GM19452 (cell line): ENCODE measurements at regions not wholly inside any gene's neighbourhood (a gene's known extent, or its start where the extent isn't known, plus 50 kb on each side); places are given as distances from the start of the nearest gene placed in this dataset.
"Not testable (repeated sequence)": the region's sequence is repeated elsewhere in the genome, so short reads cannot be mapped to it uniquely, and the experiment has no call there.

Experiments used
- ATAC-seq: cut with Tn5 transposase; IDR thresholded peaks from one replicate; pipeline ENCODE4 v1.9.1; 2021; ENCODE audit not compliant: unreplicated experiment

GRCh38 chr12:34301251-34302130, 279.2 kb downstream of the ALG10 start:
- no peak for ATAC-seq

DNA sequence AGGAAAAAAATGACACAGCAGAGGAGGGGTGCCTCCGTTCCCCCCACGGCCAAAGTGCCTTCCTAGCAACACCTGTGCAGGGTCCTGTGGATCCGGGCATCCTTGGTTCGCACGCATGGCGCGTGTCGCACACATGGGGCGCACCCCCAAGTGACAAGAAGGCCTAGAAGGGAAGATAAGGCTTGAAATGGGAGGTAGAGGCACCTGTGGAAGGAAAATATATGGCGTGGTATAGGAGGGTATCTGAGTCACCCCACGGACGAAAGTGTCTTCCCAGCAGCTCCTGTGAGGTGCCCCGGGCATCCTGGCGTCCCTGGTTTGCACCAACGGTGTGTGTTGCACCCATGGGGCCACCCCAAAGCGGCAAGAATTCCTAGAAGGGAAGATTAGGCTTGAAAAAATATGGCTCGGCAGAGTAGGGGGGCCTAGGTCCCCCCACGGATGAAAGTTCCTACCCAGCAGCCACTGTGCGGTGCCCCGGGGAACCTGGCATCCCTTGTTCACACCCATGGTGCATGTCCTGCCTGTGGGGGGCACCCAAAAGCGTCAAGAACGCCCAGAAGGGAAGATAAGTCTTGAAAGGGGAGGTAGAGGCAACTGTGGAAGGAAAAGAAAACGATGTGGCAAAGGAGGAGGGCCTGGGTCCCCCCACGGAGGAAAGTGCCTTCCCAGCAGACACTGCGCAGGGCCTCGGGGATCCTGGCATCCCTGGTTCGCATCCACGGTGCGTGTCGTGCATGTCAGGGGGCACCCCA, 280.0 kb downstream of the ALG10 start:
- ATAC-seq: no peak

GRCh38 chr12:34303091-34303870, 281.0 kb downstream of the ALG10 start:
- no peak for ATAC-seq

GRCh38 chr12:34304001-34304400, 281.7 kb downstream of the ALG10 start:
- no peak for ATAC-seq

DNA sequence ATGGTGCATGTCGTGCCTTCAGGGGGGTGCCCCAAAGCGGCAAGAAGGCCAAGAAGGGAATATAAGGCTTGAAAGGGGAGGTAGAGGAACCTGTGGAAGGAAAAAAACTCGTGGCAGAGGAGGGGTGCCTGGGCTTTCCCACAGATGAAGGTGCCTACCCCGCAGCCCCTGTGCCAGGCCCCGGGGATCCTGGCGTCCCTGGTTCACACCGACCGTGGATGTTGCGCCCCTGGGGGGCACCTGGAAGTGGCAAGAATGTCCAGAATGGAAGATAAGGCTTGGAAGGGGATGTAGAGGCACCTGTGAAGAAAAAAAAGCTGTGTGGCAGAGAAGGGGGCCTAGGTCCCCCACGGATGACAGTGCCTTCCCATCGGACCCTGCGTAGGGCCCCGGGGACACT, 282.2 kb downstream of the ALG10 start:
- ATAC-seq: no peak

GRCh38 chr12:34305176-34305575, 282.9 kb downstream of the ALG10 start:
- ATAC-seq: no peak

DNA sequence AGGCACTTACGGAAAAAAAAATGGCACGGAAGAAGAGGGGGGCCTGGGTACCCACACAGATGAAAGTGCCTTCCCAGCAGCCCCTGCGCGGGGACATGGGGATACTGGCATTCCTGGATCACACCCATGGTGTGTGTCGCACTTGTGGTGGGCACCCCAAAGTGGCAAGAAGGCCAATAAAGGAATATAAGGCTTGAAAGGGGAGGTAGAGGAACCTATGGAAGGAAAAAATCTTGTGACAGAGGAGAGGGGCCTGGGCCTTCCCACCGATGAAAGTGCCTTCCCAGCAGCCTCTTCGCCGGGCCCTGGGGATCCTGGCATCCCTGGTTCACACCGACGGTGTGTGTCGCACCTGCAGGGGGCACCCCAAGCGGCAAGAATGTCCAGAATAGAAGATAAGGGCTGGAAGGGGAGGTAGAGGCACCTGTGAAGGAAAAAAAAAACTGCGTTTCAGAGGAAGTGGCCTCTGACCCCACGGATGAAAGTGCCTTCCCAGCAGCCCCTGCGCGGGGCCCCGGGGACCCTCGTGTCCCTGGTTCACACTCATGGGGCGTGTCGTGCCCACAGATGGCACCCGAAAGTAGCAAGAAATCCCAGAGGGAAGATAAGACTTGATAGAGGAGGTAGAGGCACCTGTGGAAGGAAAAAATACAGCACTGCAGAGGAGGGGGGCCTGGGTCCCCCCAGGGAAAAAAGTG, 284.0 kb downstream of the ALG10 start:
- no peak for ATAC-seq

- ATAC-seq: not testable (repeated sequence)
These were observed 287.8 kb downstream of the ALG10 start for GRCh38 chr12:34309806-34310804.

DNA sequence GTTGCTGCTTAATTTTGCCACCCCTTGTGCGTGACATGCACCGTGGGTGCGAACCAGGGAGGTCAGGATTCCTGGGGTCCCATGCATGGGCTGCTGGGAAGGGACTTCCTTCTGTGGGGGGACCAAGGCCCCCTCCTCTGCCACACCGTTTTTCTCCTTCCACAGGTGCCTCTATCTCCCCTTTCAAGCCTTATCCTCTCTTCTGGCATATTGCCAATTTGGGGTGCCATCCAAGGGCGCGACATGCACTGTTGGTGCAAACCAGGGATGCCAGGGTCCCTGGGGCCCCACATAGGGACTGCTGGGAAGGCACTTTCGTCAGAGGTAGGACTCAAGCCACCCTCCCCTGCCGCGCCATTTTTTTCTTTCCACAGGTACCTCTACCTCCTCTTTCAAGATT, 289.0 kb downstream of the ALG10 start:
- no peak for ATAC-seq

DNA sequence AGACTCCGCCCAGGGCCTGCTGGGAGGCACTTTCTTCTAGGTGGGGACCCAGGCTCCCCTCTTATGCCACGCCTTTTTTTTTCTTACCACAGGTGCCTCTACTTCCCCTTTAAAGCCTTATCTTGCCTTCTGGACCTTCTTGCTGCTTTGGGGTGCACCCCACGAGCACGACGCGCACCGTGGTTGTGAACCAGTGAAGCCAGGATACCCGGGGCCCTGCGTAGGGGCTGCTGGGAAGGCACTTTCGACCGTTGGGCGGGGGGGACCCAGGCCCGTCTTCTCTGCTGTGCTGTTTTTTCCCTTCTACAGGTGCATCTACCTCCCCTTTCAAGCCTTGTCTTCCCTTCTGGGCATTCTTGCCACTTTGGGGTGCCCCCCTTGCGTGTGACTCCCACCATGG, 305.4 kb downstream of the ALG10 start:
- no peak for ATAC-seq

GRCh38 chr12:34333337-34333736, 311.0 kb downstream of the ALG10 start:
- no peak for ATAC-seq

GRCh38 chr12:34334538-34334937, 312.2 kb downstream of the ALG10 start:
- no peak for ATAC-seq

GRCh38 chr12:34334953-34335743, 312.9 kb downstream of the ALG10 start:
- no peak for ATAC-seq

GRCh38 chr12:34335819-34336262, 313.5 kb downstream of the ALG10 start:
- ATAC-seq: no peak

DNA sequence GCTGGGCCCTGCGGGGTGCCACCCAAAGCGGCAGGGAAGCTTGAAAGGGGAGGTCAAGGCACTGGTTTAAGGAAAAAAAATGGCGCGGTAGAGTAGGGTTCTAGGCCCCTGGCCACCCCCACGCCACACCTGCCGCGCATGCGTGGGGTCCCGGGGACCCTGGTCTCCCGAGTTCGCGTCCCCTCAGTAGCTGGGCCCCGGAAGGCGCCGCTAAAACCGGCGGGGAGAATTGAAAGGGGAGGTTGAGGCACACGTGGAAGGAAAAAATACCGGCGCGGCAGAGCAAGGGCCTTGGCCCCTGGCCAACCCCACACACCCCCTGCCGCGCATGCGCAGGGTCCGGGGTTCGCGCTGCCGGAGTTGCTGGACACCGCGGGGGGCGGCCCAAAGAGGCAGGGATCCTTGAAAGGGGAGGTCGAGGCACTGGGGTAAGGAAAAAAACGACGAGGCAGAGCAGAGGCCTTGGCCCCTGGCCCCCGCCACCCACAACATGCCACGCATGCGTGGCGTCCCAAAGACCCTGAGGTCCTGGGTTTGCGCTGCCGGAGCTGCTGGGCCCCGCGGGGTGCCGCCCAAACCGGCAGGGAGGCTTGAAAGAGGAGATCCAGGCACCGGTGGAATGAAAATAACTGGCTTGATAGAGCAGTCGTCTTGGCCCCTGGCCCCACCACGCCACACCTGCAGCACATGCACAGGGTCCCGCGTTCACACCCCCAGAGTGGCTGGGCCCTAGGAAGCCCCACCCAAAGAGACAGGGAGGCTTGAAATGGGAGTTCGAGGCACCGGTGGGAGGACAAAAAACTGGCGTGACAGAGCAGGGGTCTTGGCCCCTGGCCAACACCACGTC, 314.5 kb downstream of the ALG10 start:
- ATAC-seq: no peak

DNA sequence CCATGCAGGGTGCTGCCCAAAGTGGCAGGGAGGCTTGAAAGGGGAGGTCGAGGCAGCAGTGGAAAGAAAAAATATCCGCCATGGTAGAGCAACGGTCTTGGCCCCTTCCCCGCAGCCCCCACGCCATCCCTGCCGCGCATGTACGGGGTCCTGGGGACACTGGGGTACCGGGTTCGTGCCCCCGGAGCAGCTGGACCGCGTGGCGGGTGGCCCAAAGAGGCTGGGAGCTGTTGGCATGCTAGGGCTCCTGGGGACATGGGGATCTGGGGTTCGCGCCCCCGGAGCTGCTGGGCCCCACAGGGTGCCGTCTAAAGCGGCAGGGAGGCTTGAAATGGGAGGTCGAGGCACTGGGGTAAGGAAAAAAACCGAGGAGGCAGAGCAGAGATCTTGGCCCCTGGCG, 316.5 kb downstream of the ALG10 start:
- no peak for ATAC-seq

DNA sequence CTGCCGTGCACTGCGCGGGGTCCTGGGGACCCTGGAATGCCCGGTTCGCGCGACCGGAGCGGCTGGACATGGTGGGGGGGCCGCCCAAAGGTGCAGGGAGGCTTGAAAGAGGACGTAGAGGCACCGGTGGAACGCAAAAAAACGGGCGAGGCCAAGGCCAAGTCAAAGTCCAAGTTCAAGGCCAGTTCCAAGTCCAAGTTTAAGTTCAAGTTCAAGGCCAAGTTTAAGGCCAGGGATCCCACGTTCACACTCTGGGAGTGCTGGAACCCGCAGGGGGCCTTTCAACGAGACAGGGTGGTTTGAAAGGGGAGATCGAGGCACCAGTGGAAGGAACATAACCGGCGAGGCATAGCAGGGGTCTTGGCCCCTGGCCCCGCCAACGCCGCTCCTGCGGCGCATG, 317.6 kb downstream of the ALG10 start:
- no peak for ATAC-seq
